ENCODE measurements at regions not wholly inside any gene's neighbourhood (a gene's known extent, or its start where the extent isn't known, plus 50 kb on each side); places are given as distances from the start of the nearest gene placed in this dataset.
"Not testable (repeated sequence)": the region's sequence is repeated elsewhere in the genome, so short reads cannot be mapped to it uniquely, and the experiment has no call there.

DNA sequence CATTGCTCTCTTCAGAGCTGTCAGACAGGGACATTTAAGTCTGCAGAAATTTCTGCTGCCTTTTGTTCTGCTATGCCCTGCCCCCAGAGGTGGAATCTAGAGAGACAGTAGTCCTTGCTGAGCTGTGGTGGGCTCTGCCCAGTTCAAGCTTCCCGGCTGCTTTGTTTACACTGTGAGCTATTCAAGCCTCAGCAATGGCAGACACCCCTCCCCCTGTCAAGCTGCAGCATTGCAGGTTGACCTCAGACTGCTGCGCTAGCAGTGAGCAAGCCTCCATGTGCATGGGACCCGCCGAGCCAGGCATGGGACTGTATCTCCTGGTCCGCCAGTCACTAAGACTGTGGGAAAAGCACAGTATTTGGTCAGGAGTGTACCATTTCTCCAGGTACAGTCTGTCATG, 53.6 kb upstream of the MAPK10 start:
- H3K36me3 Mint-ChIP-seq; DNase-seq (ENCODE audit: low spot score in 2 of 2); H3K4me3 Mint-ChIP-seq; H3K27ac Mint-ChIP-seq; ATAC-seq; H3K4me1 Mint-ChIP-seq: not testable (repeated sequence)
- peaks cover 14% of the 10 kb centered on the region for H3K9me3 Mint-ChIP-seq

DNA sequence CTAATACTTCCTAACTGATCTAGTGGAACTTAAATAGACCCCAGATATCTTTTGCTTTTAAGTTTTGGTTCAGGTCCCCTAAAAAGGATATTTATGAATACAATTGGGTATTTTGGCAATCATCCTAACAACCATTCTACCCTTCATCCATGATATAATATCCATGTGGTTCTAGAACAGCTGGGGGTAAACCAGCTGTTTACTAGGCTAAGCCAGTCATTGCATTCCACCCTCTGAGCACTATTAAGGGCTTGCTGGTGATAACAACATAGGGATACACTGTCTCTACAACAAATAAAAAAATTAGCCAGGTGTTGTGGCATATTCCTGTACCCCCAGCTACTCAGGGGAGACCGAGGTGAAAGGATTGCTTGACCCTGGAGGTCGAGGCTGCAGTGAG, 54.8 kb upstream of the MAPK10 start:
- ATAC-seq (no peak), DNase-seq (ENCODE audit: low spot score in 2 of 2) (no peak)
- H3K4me3 Mint-ChIP-seq = no peak overlapping the region
- H3K36me3 Mint-ChIP-seq = no peaks in the 10 kb centered on the region
- no peak overlapping the region for H3K27ac Mint-ChIP-seq
- H3K9me3 Mint-ChIP-seq = peaks cover 14% of the 10 kb centered on the region
- H3K4me1 Mint-ChIP-seq = no peaks in the 10 kb centered on the region

DNA sequence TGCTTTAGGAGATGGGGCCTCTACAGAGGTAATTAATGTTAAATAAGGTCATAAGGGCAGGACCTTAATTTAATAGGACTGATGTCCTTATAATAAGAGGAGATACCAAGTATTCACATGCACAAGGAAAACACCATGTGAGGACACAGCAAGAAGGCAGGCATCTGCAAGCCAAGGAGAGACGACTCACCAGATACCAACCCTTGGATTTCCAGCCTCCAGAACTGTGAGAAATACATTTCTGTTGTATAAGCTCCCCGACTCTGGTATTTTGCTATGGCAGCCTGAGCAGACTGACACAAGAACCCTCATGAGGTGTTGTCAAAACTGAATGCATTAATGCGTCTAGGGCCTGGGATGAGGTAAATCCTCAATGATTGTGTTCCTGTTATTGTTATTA, 56.2 kb upstream of the MAPK10 start:
- Mint-ChIP-seq H3K36me3 (no peaks in the 10 kb centered on the region), H3K27ac (no peak overlapping the region), H3K9me3 (peaks cover 9% of the 10 kb centered on the region), H3K4me3 (no peak overlapping the region), H3K4me1 (no peaks in the 10 kb centered on the region)
- ATAC-seq (no peak), DNase-seq (ENCODE audit: low spot score in 2 of 2) (no peak)

DNA sequence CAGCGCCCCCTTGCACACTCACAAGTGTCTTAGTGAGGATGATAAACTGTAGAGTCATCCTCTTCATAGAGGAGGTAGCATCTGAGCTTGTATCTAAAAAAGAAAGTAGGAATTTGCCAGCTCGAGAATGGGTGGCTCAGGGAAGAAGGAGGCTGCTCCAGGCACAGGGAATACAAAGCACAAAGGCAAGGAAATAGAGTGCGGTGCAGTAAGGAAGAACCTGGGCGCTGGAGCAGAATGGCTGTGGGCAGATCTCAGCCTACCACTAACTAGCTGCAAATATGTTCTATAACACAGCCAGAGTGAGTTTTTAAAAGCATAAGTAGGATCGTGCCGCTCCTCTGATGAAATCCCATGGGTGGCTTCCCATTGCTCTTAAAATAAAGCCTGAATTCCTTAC, 61.6 kb upstream of the MAPK10 start:
- DNase-seq (ENCODE audit: low spot score in 2 of 2) (no peak), ATAC-seq (no peak)
- no peaks in the 10 kb centered on the region for H3K36me3 Mint-ChIP-seq
- H3K27ac Mint-ChIP-seq = no peak overlapping the region
- no peaks in the 10 kb centered on the region for H3K4me1 Mint-ChIP-seq
- no peaks in the 10 kb centered on the region for H3K9me3 Mint-ChIP-seq
- no peak overlapping the region for H3K4me3 Mint-ChIP-seq

DNA sequence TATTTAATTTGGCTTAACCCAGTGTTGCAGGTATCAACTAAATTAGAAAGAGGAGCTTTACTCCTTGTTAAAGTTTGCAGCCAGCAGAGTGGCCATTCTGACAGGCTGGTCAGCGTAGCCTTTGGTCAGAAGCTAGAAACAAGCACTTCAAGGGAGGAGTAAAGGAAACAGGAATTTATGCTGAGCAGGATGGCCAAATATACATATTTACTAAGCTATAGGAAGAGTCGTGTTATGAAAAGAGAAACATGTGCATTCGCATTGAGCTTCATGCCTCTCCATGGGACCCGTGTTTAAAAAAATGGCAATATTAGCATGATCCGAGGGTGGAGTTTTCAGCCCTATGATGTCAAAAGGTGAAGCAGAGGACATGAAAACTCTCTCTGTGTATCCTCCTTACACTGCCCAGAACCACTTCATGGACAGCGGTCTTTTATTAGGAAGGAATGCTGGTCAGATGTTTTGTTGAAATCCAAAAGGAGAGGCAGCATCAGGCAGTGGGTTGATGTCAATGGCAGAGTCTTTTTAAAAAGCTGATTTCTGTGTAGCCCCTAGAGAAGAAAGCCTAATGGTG, 71.8 kb upstream of the MAPK10 start:
- Mint-ChIP-seq H3K27ac (no peak overlapping the region), H3K9me3 (no peaks in the 10 kb centered on the region), H3K36me3 (no peaks in the 10 kb centered on the region), H3K4me3 (no peak overlapping the region), H3K4me1 (no peaks in the 10 kb centered on the region)
- ATAC-seq = no peak
- no peak for DNase-seq (ENCODE audit: low spot score in 2 of 2)

DNA sequence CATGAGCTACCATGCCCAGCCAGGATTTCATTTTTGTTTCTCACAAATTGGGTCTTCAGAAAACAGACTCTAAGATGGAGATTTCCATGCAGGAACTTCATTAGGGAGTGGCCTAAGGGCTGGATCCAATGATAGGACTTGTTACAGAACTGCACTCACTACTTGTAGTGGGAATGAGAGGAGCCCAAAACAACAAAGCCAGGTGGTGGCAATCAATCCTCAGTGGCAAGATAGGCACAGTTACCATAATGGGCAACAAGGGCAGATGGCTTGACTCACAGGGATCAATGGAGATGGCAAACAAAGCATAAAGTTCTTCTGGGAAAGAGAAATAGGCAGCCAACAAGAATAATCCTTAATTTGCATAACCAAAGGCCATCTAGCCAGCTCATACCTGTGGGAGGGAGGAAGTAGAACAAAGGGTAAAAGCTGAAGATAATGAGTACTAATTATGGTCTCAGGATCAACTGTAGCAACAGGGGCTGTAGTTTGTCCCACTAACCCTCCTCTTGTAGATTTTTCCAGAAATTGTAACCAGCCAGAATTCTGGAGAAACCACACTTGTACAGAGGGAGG, 72.8 kb upstream of the MAPK10 start:
- Mint-ChIP-seq H3K27ac (no peak overlapping the region), H3K4me3 (no peak overlapping the region), H3K4me1 (no peaks in the 10 kb centered on the region), H3K9me3 (no peaks in the 10 kb centered on the region), H3K36me3 (no peaks in the 10 kb centered on the region)
- ATAC-seq (no peak), DNase-seq (ENCODE audit: low spot score in 2 of 2) (no peak)

DNA sequence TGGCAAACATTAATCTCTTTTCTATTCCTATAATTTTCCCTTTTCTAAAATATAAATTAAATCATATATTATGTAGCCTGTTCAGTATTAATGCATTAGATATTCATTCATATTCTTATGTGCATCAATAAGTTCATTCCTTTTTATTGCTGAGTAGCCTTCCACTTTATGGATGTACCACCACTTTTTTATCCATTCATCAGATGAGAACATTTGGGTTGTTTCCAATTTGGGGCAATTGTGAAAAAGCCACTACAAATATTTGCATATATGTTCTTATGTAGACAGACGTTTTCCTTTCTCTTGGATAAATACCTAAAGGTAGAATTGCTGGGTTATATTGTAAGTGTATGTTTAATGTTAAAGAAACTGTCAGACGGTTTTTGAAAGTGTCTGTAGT, 79.4 kb upstream of the MAPK10 start:
- Mint-ChIP-seq H3K27ac (no peak overlapping the region), H3K4me1 (no peaks in the 10 kb centered on the region), H3K9me3 (peaks cover 3% of the 10 kb centered on the region), H3K4me3 (no peak overlapping the region), H3K36me3 (no peaks in the 10 kb centered on the region)
- DNase-seq (ENCODE audit: low spot score in 2 of 2) (no peak), ATAC-seq (no peak)

DNA sequence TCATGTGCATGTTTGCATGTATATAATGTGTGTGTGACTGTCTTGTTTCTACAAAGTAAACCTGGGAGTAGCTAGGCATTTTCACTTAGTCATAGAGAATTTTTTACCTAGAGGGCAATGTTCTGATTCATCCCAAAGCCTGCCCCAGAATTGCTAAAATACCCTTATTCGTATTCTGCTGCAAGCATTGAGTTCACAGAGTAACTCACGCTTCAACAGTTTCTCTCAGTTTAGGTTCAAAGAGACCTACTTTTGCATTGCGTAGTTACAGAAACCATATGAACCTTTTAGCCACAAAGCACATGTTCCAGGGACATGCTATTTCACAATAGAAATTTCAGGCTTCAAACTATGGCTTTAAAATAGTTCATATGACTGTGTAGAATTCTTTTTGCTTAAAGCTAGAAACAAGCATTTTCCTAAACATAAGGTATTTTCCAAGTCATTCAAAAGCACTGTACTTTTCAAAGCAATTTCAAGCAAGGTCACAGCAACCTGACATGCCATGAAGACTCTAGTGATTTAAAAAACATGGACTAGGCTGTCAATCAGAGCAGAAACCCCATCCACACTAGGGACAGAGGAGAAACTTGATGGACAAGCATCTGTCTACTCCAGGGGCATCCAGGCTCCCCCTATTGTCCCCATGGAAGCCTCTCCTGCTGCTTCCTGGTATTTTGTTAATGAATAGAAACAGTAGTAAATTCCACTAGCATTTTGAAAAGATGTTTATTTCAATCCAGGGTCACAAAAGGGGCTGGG, 81.5 kb upstream of the MAPK10 start:
- no peak for DNase-seq (ENCODE audit: low spot score in 2 of 2)
- ATAC-seq = no peak
- H3K4me1 Mint-ChIP-seq = no peaks in the 10 kb centered on the region
- no peak overlapping the region for H3K27ac Mint-ChIP-seq
- H3K36me3 Mint-ChIP-seq = no peaks in the 10 kb centered on the region
- H3K9me3 Mint-ChIP-seq = peaks cover 3% of the 10 kb centered on the region
- H3K4me3 Mint-ChIP-seq = no peak overlapping the region

DNA sequence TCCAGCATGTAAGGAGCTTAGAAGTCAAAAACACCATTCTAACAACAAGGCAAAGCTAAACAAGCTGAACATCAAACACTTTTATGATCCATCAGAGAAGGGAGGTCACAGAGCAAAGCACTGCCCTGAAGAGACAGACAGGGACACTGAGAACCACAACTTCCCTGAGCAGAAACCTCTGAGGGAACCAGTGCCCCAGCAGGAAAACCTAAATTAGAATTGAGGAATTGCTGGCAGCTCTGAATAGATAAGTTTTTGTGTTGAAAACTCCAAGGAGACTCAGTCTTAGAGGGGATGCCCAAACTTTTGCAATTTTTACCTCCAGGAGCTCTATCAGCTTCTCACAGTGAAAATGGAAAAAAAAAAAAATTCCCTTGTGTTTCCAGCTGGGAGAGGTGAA, 83.0 kb upstream of the MAPK10 start:
- Mint-ChIP-seq H3K4me3 (no peak overlapping the region), H3K4me1 (no peaks in the 10 kb centered on the region), H3K9me3 (peaks cover 3% of the 10 kb centered on the region), H3K36me3 (no peaks in the 10 kb centered on the region), H3K27ac (no peak overlapping the region)
- ATAC-seq = no peak
- no peak for DNase-seq (ENCODE audit: low spot score in 2 of 2)

DNA sequence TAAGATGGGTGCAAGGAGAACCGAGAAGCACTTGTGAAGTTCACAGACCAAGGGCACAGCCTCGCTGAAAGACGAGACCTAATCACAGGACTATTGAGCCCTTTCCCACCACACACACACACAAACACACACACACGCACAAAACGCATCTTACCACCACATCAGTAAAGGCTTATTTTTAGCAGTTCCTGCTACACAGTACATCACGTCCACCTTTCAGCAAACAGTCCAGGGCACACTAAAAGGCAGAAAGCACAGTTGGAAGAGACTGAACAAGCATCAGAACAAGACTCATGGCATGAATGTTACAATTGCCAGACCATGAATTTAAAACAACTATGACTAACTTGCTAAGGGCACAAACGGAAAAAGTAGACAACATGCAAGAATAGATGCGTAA, 83.6 kb upstream of the MAPK10 start:
- DNase-seq (ENCODE audit: low spot score in 2 of 2) (no peak), ATAC-seq (no peak)
- Mint-ChIP-seq H3K4me1 (no peaks in the 10 kb centered on the region), H3K36me3 (no peaks in the 10 kb centered on the region), H3K4me3 (no peak overlapping the region), H3K27ac (no peak overlapping the region), H3K9me3 (peaks cover 3% of the 10 kb centered on the region)

DNA sequence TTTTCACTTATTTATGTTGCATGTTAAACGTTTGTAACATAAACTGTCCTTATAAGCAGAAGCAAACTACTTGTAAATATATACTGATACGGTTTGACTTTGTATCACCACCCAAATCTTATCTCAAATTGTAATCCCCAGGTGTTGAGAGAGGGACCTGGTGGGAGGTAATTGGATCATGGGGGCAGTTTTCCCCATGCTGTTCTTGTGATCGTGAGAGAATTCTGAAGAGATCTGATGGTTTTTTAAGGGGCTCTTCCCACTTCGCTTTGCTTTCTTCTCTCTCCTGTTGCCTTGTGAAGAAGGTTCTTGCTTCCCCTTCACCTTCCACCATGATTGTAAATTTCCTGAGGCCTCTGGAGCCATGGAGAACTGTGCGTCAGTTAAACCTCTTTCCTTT, 87.1 kb upstream of the MAPK10 start:
- no peak overlapping the region for H3K27ac Mint-ChIP-seq
- H3K4me3 Mint-ChIP-seq = no peak overlapping the region
- peaks cover 3% of the 10 kb centered on the region for H3K9me3 Mint-ChIP-seq
- DNase-seq (ENCODE audit: low spot score in 2 of 2) (no peak), ATAC-seq (no peak)
- no peaks in the 10 kb centered on the region for H3K4me1 Mint-ChIP-seq
- no peaks in the 10 kb centered on the region for H3K36me3 Mint-ChIP-seq

DNA sequence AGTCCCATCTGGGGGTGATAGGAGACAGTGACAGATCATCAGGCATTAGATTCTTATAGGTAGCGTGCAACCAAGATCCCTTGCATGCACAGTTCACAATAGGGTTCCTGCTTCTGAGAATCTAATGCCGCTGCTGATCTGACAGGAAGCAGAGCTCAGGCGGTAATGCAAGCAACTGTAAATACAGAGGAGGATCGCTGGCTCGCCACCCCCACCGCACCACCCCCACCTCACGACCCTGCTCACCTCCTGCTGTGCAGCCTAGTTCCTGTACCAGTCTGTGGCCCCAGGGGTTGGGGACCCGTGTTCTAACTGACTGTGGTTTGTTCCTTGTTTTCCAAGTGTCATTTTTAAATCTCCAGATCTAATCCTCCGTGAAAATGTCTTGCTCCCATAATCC, 89.0 kb upstream of the MAPK10 start:
- no peak for ATAC-seq
- H3K36me3 Mint-ChIP-seq = no peaks in the 10 kb centered on the region
- H3K27ac Mint-ChIP-seq = no peak overlapping the region
- H3K9me3 Mint-ChIP-seq = no peaks in the 10 kb centered on the region
- no peak for DNase-seq (ENCODE audit: low spot score in 2 of 2)
- no peak overlapping the region for H3K4me3 Mint-ChIP-seq
- no peaks in the 10 kb centered on the region for H3K4me1 Mint-ChIP-seq

DNA sequence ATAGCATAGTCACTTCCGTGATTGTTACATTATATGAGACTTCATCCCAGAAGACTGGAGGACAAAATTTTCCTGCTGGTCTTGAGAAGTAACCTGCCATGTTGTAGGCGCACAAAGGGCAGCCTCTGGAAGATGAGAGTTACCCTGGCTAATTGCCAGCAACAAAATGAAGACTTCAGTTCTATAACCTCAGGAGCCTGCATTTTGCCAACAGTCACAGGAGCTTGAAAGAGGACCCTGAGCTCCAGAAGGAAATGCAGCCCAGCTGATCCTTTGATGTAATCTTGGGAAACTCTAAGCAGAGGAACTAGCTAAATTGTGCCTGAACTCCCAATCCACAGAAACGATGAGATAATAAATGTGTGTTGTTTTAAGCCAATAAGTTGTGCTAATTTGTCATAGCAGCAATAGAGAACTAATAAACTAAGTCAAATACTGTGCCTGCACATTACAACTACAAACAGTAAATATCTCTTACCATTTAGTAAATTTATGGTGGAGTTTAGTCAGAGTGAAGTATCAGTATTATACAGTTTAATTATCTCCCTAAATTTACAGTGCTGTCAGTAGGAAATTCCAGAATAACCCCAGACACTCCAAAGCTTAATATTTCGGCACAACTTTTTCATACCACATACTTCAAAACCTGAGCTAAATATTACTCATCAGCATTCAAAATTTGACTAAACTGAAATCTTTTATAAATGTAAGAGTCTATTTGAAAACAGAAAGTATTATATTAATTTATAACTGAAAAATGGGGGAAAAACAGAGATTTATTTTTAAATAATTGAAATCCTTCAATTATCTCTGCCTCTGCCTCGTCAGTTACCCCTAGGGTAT, 90.1 kb upstream of the MAPK10 start:
- H3K27ac Mint-ChIP-seq = no peak overlapping the region
- DNase-seq (ENCODE audit: low spot score in 2 of 2) = no peak
- no peaks in the 10 kb centered on the region for H3K36me3 Mint-ChIP-seq
- H3K9me3 Mint-ChIP-seq = no peaks in the 10 kb centered on the region
- no peaks in the 10 kb centered on the region for H3K4me1 Mint-ChIP-seq
- no peak overlapping the region for H3K4me3 Mint-ChIP-seq
- no peak for ATAC-seq

DNA sequence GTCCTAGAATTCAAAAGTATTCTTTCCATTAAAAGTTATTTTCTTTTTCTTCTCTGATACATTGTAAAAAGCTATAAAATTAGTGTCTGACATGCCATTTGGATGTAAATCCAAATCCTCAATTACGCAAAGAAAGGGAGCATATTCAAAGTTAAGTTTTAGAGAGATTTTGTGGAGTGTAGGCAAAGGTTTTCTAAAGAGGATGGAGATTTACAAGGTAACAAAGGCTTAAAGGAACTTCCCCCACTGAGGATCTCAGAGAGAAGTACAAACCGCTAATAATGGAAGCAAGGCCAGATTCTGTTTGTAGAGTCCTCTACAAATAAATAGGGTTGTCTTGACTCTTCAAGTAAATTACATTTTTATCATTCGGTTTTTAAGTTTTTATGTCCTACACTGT, 91.0 kb upstream of the MAPK10 start:
- DNase-seq (ENCODE audit: low spot score in 2 of 2) (no peak), ATAC-seq (no peak)
- Mint-ChIP-seq H3K4me1 (no peaks in the 10 kb centered on the region), H3K9me3 (no peaks in the 10 kb centered on the region), H3K4me3 (no peak overlapping the region), H3K36me3 (no peaks in the 10 kb centered on the region), H3K27ac (no peak overlapping the region)

DNA sequence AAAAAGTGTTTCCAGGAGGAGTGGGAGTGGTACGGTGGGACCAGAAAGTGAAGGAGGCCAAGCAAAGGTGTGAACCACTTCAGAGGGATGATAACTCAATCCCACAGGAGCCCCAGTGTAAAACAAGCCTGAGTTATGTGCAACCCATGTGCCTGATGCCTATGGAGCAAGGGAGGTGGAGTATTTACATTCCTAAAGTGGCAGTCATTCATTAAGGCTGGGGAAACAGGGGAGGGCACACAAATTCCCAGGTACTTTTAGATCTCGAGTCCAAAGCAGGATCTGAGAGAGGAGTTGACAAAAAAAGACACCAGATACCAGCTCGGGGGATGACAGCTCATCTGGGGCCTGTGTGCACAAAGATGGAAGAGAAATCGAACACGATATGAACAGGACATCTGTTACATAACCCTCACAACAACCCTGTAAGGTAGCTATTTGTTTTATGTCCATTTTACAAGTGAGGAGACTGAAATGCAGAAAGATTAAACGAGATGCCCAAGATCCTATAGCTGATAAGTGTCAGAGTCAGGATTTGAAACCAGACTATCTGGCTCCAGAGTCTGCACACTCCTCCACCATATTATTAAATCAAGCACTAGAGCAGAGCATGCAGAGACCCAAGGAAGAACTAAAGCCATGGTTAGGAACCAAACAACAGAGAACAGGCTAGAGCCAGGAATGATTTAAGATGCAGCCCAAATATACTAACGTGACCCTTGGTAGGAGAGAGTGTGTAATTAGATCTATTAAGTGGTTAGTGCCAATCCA, 91.9 kb upstream of the MAPK10 start:
- Mint-ChIP-seq H3K36me3 (no peaks in the 10 kb centered on the region), H3K4me3 (no peak overlapping the region), H3K27ac (no peak overlapping the region), H3K9me3 (no peaks in the 10 kb centered on the region), H3K4me1 (no peaks in the 10 kb centered on the region)
- DNase-seq (ENCODE audit: low spot score in 2 of 2) (no peak), ATAC-seq (no peak)
